Muscle layer of duodenum (tissue), 2 donors: ENCODE measurements at regions not wholly inside any gene's neighbourhood (a gene's known extent, or its start where the extent isn't known, plus 50 kb on each side); places are given as distances from the start of the nearest gene placed in this dataset.

ENCODE experiments used
- H3K27ac ChIP-seq: one replicate; pipeline ENCODE4 v1.7.0; 2013; ENCODE audit warnings: mild to moderate bottlenecking, low read length
- H3K27me3 ChIP-seq: one replicate; pipeline ENCODE4 v1.7.0; 2013; ENCODE audit warnings: low read depth, mild to moderate bottlenecking, control low read depth, low read length
- H3K36me3 ChIP-seq, 2 donors: one replicate each; pipeline ENCODE4 v1.7.0; 2013; ENCODE audit warnings: low read length in 2 of 2, control low read depth in 1 of 2, mild to moderate bottlenecking in 1 of 2; ENCODE audit not compliant: insufficient read depth in 2 of 2, control insufficient read depth in 1 of 2
- H3K4me1 ChIP-seq, 2 donors: one replicate each; pipeline ENCODE4 v1.7.0; 2013; ENCODE audit warnings: low read length in 2 of 2, mild to moderate bottlenecking in 2 of 2, control low read depth in 1 of 2, moderate library complexity in 1 of 2; ENCODE audit not compliant: insufficient read depth in 2 of 2, control insufficient read depth in 1 of 2
- H3K4me3 ChIP-seq, 2 donors: one replicate each; pipeline ENCODE4 v1.7.0; 2013; ENCODE audit warnings: low read length in 2 of 2, low read depth in 1 of 2, mild to moderate bottlenecking in 1 of 2
- H3K9me3 ChIP-seq, 2 donors: one replicate each; pipeline ENCODE4 v1.7.0; 2013; ENCODE audit warnings: low read length in 2 of 2, control low read depth in 1 of 2, mild to moderate bottlenecking in 1 of 2; ENCODE audit not compliant: control insufficient read depth in 1 of 2
- donor health status: healthy.

DNA sequence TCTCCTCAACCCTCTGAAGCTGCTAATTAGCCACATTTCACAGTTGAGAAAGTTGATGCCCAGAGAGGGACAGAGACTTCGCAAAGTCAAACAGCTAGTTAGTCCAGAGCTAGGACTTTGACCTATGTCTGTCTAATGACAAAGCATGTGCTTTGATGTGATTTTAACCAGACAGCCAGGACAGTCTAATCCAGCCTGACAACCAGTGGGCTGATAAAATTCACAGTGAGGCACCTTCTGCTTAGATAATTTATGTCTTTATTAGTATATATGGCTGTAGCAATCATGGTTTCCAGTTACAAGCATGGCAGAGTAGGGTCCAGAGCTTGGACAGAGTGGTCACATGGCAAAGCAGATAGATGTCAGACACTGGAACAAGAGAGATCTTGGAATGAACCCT, 133.6 kb upstream of the C1QTNF7 start:
- Histone ChIP-seq H3K27me3 (no peaks in the 10 kb centered on the region), H3K36me3 (no peaks in the 10 kb centered on the region), H3K4me1 (no peaks in the 10 kb centered on the region), H3K9me3 (no peaks in the 10 kb centered on the region), H3K27ac (no peak overlapping the region), H3K4me3 (no peak overlapping the region)

DNA sequence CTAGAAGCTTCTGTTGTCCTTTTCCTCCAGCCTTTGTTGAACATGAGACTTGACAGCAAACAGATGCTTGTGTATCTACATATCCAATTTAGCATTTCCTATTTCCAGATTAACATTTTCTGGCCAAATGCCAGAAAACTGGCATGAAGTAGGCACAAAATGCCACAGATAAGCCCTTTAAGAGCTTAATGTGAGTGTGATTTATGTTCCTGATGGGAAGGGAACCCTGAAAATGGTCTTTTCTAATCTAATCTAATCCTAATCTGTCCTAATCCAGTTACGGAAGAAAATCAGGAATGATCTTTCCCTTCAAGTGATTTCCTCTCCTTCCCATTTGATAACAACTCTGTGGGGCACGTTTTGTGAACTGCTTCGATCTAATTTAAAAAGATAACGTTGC, 133.0 kb upstream of the C1QTNF7 start:
- H3K4me1 ChIP-seq, result no peaks in the 10 kb centered on the region
- H3K4me3 ChIP-seq, result no peak overlapping the region
- H3K27ac ChIP-seq, result no peak overlapping the region
- no peaks in the 10 kb centered on the region for H3K27me3 ChIP-seq
- no peaks in the 10 kb centered on the region for H3K9me3 ChIP-seq
- H3K36me3 ChIP-seq, result no peaks in the 10 kb centered on the region

DNA sequence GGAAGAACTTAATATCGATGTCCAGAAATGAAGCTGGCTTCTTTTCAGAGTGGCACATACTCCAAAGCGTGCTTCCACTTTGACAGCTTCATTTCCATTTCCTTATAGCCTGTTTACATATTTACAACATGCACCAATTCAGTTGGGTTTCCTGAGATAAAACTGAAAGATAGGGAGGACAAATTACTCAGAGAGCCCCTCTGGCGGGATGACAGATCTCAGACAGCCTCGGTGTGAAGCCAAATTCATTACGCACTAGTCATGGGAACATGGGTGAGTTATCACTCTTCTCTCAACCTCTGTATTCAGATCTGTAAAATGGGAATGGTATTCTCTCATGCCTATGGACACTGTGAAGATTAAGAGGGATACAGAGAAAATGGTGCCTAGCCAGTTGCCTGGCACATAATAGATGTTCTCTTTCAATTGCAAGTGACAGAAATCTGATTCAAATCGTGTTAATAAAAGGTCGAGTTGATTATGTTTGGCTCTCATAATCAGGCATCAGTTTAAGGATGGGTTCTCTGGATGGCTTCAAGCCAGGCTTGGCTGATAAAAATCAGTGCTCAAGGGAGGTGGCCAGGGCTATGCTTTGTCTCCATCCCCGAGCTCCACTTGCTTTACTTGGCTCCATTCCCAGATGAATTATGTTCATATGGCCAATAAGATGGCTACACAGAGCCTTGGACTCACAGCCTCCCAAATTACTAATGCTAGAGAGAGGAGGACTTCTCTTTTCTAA, 132.2 kb upstream of the C1QTNF7 start:
- no peaks in the 10 kb centered on the region for H3K4me1 ChIP-seq
- no peaks in the 10 kb centered on the region for H3K27me3 ChIP-seq
- no peaks in the 10 kb centered on the region for H3K36me3 ChIP-seq
- H3K4me3 ChIP-seq, result no peak overlapping the region
- H3K27ac ChIP-seq, result no peak overlapping the region
- H3K9me3 ChIP-seq, result no peaks in the 10 kb centered on the region

DNA sequence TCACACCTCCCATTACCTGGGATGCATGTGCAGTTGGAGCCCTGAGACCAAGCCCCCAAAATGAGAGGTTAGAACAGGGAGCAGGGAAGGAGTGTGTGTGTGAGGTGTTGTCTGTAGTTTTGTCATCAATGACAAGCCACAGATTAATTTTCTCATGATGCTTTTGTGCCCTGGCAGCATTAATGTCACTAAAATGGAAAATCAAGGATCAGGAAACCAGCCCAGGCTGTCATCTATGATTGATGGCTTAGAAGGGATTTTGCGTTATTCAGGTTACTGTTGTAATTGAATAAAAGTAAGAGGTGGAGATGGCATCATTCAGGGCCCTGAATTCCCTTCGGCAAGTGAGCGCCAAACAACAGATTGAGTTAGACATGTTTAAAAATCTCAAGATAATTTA, 130.5 kb upstream of the C1QTNF7 start:
- H3K27ac ChIP-seq, result no peak overlapping the region
- no peak overlapping the region for H3K4me3 ChIP-seq
- no peaks in the 10 kb centered on the region for H3K27me3 ChIP-seq
- H3K36me3 ChIP-seq, result no peaks in the 10 kb centered on the region
- no peaks in the 10 kb centered on the region for H3K9me3 ChIP-seq
- no peaks in the 10 kb centered on the region for H3K4me1 ChIP-seq

DNA sequence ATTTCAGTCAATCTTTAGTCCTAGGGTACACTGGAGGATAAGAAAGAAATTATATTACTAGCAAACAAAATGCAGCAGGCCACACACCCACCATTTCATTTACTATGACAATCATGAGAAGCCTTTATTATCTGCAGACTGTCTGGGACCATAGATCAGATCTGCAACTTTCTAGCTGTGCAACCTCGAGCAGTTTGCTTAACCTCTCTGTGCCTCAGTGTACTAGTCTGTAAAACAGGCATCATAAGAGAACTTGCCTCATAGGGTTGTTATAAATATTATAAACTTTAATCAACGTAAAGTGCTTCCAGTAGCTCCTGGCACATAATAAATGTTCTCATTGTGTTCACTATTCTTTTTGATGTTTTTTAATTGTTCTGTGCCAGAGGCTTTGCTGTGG, 128.2 kb upstream of the C1QTNF7 start:
- H3K27ac ChIP-seq, result no peak overlapping the region
- H3K4me3 ChIP-seq, result no peak overlapping the region
- no peaks in the 10 kb centered on the region for H3K4me1 ChIP-seq
- no peaks in the 10 kb centered on the region for H3K36me3 ChIP-seq
- H3K9me3 ChIP-seq, result no peaks in the 10 kb centered on the region
- no peaks in the 10 kb centered on the region for H3K27me3 ChIP-seq

DNA sequence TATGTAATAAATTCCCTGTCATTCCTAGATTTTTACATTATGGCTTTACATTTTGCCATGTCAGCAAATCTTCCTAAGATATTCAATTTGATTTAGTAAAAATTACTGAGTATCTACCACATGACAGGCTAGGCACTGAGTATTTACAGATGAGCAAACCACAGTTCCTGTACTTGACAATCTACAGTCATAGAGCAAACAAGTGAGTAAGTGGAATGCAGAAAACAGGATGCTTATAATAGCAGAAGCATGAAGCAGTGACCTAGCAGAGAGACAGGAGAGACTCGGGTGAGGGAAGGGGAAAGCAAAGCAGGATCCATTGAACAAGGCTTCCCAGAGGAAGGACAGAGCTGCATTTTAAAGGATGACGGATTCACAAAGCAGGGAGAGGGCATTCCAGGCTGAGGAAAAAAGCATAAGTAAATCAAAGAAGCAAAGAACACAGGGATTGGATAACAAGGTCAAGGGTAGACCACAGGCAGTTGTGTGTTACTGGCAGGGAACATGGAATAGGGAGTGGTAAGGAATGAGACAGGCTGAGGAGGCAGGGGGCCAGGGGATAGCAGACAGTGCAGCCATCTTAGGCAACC, 124.7 kb upstream of the C1QTNF7 start:
- no peaks in the 10 kb centered on the region for H3K27me3 ChIP-seq
- no peaks in the 10 kb centered on the region for H3K4me1 ChIP-seq
- no peak overlapping the region for H3K27ac ChIP-seq
- no peak overlapping the region for H3K4me3 ChIP-seq
- no peaks in the 10 kb centered on the region for H3K36me3 ChIP-seq
- H3K9me3 ChIP-seq, result no peaks in the 10 kb centered on the region

DNA sequence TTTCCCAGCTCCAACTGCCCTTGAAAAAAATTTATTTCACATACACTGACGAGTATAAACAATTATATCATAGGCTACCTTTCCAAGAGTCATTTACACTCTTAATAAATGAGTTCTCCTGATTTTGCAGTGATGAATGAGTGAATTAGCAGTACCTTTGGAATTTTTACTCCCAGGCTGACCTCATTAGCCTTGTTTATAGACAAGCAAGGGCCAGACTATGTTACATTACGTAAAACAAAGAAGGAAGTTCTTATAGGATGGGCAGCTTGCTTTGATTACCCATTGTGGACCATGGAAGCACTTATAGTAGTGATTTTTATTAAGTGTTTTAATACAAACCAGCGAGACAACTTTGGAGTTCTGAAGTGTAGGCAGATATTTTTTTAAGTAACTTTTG, 112.9 kb upstream of the C1QTNF7 start:
- Histone ChIP-seq H3K36me3 (no peaks in the 10 kb centered on the region), H3K4me3 (no peak overlapping the region), H3K4me1 (peaks cover 0 to 7% of the 10 kb centered on the region in 2 donors), H3K27me3 (no peaks in the 10 kb centered on the region), H3K27ac (no peak overlapping the region), H3K9me3 (no peaks in the 10 kb centered on the region)

DNA sequence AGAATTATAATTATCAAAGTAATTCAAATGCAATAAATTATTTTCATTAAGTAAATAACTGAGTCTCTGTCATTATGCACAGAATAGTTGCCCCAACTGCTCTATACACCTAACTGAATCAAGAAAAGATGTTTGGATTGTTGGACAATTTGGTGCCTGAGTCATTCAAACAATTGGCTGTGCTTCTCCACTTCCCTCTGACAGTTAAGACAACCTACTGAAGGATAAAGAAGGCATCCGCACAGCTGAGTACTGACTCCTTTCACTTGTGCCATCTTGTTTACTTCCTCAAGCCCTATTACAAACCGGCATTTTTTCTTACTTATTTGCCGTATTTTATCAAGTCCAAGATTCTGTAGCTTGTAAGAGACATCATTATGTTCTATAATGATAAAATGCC, 110.6 kb upstream of the C1QTNF7 start:
- Histone ChIP-seq H3K4me3 (no peak overlapping the region), H3K9me3 (no peaks in the 10 kb centered on the region), H3K36me3 (no peaks in the 10 kb centered on the region), H3K27me3 (no peaks in the 10 kb centered on the region), H3K27ac (no peak overlapping the region), H3K4me1 (peaks cover 0 to 7% of the 10 kb centered on the region in 2 donors)

DNA sequence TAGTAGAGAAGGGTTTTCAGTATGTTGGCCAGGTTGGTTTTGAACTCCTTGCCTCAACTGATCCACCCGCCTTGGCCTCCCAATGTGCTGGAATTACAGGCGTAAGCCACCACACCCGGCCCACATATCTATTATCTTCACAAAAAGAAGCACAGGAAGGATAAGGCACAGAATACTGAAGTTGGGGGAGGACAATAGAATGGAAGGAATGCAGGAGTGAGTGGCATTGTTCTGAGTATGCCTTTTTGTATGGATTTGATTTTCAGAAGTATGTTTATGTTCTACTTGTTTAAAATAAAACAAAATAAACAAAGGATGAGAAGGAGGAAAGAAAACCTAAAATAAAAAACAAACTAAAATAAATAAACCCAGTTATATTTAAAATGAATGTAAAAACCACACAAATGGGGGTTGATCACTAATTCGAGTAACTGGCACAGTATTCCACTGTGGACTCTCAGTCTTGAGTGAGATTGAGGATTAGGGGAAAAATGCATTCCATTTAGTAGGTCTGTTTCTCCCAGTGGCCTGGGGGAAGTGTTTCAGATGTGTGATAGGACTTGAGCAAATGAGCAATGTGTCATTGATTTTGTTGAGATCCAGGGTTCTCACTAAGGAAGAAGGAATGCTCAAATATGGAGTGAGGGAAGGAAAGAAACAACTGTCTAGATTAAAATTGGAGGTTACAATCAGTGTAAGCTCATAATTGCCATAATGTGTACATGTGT, 109.0 kb upstream of the C1QTNF7 start:
- H3K27ac ChIP-seq, result no peak overlapping the region
- H3K36me3 ChIP-seq, result no peaks in the 10 kb centered on the region
- peaks cover 0 to 7% of the 10 kb centered on the region in 2 donors for H3K4me1 ChIP-seq
- no peaks in the 10 kb centered on the region for H3K9me3 ChIP-seq
- H3K4me3 ChIP-seq, result no peak overlapping the region
- H3K27me3 ChIP-seq, result no peaks in the 10 kb centered on the region

DNA sequence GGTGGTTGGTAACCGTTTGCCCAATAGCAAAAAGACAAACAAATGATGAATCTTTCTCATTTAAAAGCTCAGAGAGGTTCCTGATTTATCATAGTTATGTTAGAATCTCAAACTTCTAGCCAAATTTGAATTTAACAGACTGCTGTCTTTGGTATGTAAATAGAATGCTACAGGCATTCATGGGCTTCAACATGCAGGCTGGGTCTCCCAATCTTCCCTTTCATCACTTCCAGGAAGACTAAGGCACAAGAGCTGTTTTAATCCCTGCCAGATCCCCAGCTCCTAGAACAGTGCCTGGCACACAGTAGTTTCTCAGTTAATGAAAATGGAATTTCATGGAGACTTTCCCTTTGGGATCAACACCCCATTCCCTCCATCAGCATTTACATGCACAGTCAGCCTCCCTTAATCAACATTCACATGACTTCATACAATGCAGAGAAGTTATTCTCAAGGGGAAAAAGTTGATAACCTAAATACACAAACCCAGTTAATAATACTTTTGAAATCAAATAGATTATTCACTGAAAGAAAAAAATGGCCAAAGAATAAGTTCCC, 107.6 kb upstream of the C1QTNF7 start:
- Histone ChIP-seq H3K4me3 (no peak overlapping the region), H3K9me3 (no peaks in the 10 kb centered on the region), H3K4me1 (no peaks in the 10 kb centered on the region), H3K27me3 (no peaks in the 10 kb centered on the region), H3K36me3 (no peaks in the 10 kb centered on the region), H3K27ac (no peak overlapping the region)

DNA sequence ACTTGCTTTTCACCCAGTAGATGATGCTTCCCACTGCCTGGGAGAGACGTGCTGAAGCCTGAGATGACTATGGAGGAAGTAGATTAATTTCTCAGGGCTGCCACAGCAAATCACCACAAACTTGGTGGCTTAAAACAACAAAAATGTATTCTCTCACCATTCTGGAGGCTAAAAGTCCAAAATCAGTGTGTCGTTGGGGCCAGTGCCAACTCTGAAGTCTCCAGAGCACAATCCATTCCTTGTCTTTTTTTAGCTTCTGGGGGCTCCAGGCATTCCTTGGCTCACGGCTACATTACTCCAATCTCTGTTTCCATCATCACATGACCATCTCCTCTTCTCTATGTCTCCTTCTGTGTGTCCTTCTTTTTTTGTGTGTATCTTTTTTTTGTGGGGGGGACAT, 105.8 kb upstream of the C1QTNF7 start:
- Histone ChIP-seq H3K27me3 (no peaks in the 10 kb centered on the region), H3K4me1 (no peaks in the 10 kb centered on the region), H3K27ac (no peak overlapping the region), H3K4me3 (no peak overlapping the region), H3K9me3 (no peaks in the 10 kb centered on the region), H3K36me3 (no peaks in the 10 kb centered on the region)
